Transverse colon (tissue), 4 donors: ENCODE measurements at regions not wholly inside any gene's neighbourhood (a gene's known extent, or its start where the extent isn't known, plus 50 kb on each side); places are given as distances from the start of the nearest gene placed in this dataset.

Experiments
- EP300 ChIP-seq: sonication (generic); formaldehyde crosslinking; IDR thresholded peaks from one replicate; pipeline ENCODE4 v1.6.1; 2017; ENCODE audit warnings: antibody characterized with exemption, low read depth
- POLR2A ChIP-seq: fragments of 450-650 bp; IDR thresholded peaks from one replicate; pipeline ENCODE4 v1.6.1; 2016; ENCODE audit warnings: antibody characterized with exemption, mild to moderate bottlenecking, moderate library complexity
- POLR2AphosphoS5 ChIP-seq, 3 donors: sonication (generic); formaldehyde crosslinking; IDR thresholded peaks; one replicate each; pipeline ENCODE4 v1.6.1; 2016; ENCODE audit warnings: antibody characterized with exemption in 3 of 3
- TF ChIP-seq, protein P1 (sequence below), 5 experiments: fragments of 200-600 bp in 3 of 5; fragments of 450-650 bp in 2 of 5; sonication (generic) in 3 of 5; IDR thresholded peaks; 1 replicate in 2 of 5; 2 replicates in 3 of 5; pipeline ENCODE4 v1.5.1; 2016 to 2017; ENCODE audit warnings: antibody characterized with exemption in 5 of 5, inconsistent platforms in 3 of 5, mild to moderate bottlenecking in 2 of 5, moderate library complexity in 1 of 5

- TF ChIP-seq, protein P1, sequence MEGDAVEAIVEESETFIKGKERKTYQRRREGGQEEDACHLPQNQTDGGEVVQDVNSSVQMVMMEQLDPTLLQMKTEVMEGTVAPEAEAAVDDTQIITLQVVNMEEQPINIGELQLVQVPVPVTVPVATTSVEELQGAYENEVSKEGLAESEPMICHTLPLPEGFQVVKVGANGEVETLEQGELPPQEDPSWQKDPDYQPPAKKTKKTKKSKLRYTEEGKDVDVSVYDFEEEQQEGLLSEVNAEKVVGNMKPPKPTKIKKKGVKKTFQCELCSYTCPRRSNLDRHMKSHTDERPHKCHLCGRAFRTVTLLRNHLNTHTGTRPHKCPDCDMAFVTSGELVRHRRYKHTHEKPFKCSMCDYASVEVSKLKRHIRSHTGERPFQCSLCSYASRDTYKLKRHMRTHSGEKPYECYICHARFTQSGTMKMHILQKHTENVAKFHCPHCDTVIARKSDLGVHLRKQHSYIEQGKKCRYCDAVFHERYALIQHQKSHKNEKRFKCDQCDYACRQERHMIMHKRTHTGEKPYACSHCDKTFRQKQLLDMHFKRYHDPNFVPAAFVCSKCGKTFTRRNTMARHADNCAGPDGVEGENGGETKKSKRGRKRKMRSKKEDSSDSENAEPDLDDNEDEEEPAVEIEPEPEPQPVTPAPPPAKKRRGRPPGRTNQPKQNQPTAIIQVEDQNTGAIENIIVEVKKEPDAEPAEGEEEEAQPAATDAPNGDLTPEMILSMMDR (IDR thresholded peaks at IDR 0.05), result peak; percentile 36 to 60 (median 54)
- TF ChIP-seq EP300 (no peak), POLR2A (no peak), POLR2AphosphoS5 (IDR thresholded peaks at IDR 0.05) (no peak)
Measured at GRCh38 chr9:86486891-86487837, 133.0 kb upstream of the TUT7 start.
